Neural progenitor cell (in vitro differentiated cells): ENCODE measurements at regions not wholly inside any gene's neighbourhood (a gene's known extent, or its start where the extent isn't known, plus 50 kb on each side); places are given as distances from the start of the nearest gene placed in this dataset.

Experiments used
- DNase-seq: peaks from one replicate; pipeline ENCODE4 v3.0.0-alpha.2; 2016; ENCODE audit warnings: low spot score
- H2AFZ ChIP-seq: fragments of 200-600 bp; sonication (generic); replicated peaks from 2 replicates; pipeline ENCODE4 v1.6.1; 2016; ENCODE audit warnings: antibody characterized with exemption
- H3F3A ChIP-seq: fragments of 200-600 bp; sonication (generic); 2 replicates; pipeline ENCODE4 v1.6.1; 2016; ENCODE audit warnings: antibody characterized with exemption, low read depth
- H3K27ac ChIP-seq: fragments of 200-600 bp; sonication (generic); 2 replicates; pipeline ENCODE4 v1.5.1; 2016; ENCODE audit warnings: mild to moderate bottlenecking
- H3K27me3 ChIP-seq: fragments of 200-600 bp; sonication (generic); 2 replicates; pipeline ENCODE4 v1.6.1; 2016; ENCODE audit warnings: mild to moderate bottlenecking, moderate library complexity
- H3K36me3 ChIP-seq: fragments of 200-600 bp; sonication (generic); 2 replicates; pipeline ENCODE4 v1.5.1; 2016
- H3K4me1 ChIP-seq: fragments of 200-600 bp; sonication (generic); 2 replicates; pipeline ENCODE4 v1.6.1; 2016; ENCODE audit warnings: mixed run types
- H3K4me2 ChIP-seq: fragments of 200-600 bp; sonication (generic); 2 replicates; pipeline ENCODE4 v1.6.1; 2016
- H3K4me3 ChIP-seq: fragments of 200-600 bp; sonication (generic); 2 replicates; pipeline ENCODE4 v1.5.1; 2016
- H3K79me2 ChIP-seq: fragments of 200-600 bp; sonication (generic); 2 replicates; pipeline ENCODE4 v1.6.1; 2016; ENCODE audit warnings: low read depth
- H3K9ac ChIP-seq: fragments of 200-600 bp; sonication (generic); 2 replicates; pipeline ENCODE4 v1.6.1; 2016
- H3K9me3 ChIP-seq: fragments of 200-600 bp; sonication (generic); 2 replicates; pipeline ENCODE4 v1.5.1; 2016; ENCODE audit warnings: low read depth
- H4K20me1 ChIP-seq: fragments of 200-600 bp; sonication (generic); 2 replicates; pipeline ENCODE4 v1.6.1; 2016; ENCODE audit warnings: low read depth
- H3K27ac Mint-ChIP-seq: 3 replicates; pipeline ENCODE4 v1.8.0; 2021; ENCODE audit warnings: mixed read lengths
- H3K27me3 Mint-ChIP-seq: 2 replicates; pipeline ENCODE4 v1.8.0; 2022; ENCODE audit warnings: low read depth, mild to moderate bottlenecking, inconsistent platforms, moderate library complexity, mixed read lengths; ENCODE audit not compliant: insufficient read depth
- H3K36me3 Mint-ChIP-seq: 3 replicates; pipeline ENCODE4 v1.8.0; 2021; ENCODE audit warnings: mixed read lengths
- H3K4me1 Mint-ChIP-seq: 3 replicates; pipeline ENCODE4 v1.8.0; 2021; ENCODE audit warnings: mixed read lengths
- H3K4me3 Mint-ChIP-seq: 3 replicates; pipeline ENCODE4 v1.8.0; 2021; ENCODE audit warnings: mild to moderate bottlenecking, moderate library complexity, mixed read lengths
- H3K9me3 Mint-ChIP-seq: 3 replicates; pipeline ENCODE4 v1.8.0; 2020; ENCODE audit warnings: mixed read lengths
- CTCF ChIP-seq: fragments of 200-600 bp; sonication (generic); IDR thresholded peaks from 2 replicates; pipeline ENCODE4 v1.5.1; 2017; ENCODE audit warnings: antibody characterized with exemption, mild to moderate bottlenecking
- EZH2 ChIP-seq: fragments of 200-600 bp; sonication (generic); IDR thresholded peaks from 2 replicates; pipeline ENCODE4 v1.6.1; 2017; ENCODE audit warnings: antibody characterized with exemption, mild to moderate bottlenecking, moderate library complexity
- EZH2phosphoT487 ChIP-seq: fragments of 200-600 bp; sonication (generic); IDR thresholded peaks from 2 replicates; pipeline ENCODE4 v1.6.1; 2017; ENCODE audit warnings: antibody characterized with exemption

- Histone ChIP-seq H3K27ac (no peak overlapping the region), H3K9ac (no peak overlapping the region), H3K4me3 (no peak overlapping the region), H3K36me3 (no peaks in the 10 kb centered on the region), H3K9me3 (no peaks in the 10 kb centered on the region), H3K27me3 (no peaks in the 10 kb centered on the region), H3F3A (no peaks in the 10 kb centered on the region), H2AFZ (no peak overlapping the region), H4K20me1 (no peaks in the 10 kb centered on the region), H3K79me2 (no peaks in the 10 kb centered on the region), H3K4me2 (no peak overlapping the region), H3K4me1 (no peaks in the 10 kb centered on the region)
- H3K9me3 Mint-ChIP-seq, result no peaks in the 10 kb centered on the region
- no peaks in the 10 kb centered on the region for H3K4me1 Mint-ChIP-seq
- TF ChIP-seq EZH2phosphoT487 (no peak), EZH2 (no peak), CTCF (no peak)
- H3K27me3 Mint-ChIP-seq, result no peaks in the 10 kb centered on the region
- DNase-seq, result no peak
- H3K36me3 Mint-ChIP-seq, result no peaks in the 10 kb centered on the region
- no peak overlapping the region for H3K4me3 Mint-ChIP-seq
- H3K27ac Mint-ChIP-seq, result no peak overlapping the region
Measured at GRCh38 chr2:163157411-163157810, 318.8 kb upstream of the KCNH7 start.

GRCh38 chr2:163155925-163156324 lies 317.4 kb upstream of the KCNH7 start:
- Histone ChIP-seq H3K4me3 (no peak overlapping the region), H3K36me3 (no peaks in the 10 kb centered on the region), H3K79me2 (no peaks in the 10 kb centered on the region), H3K9me3 (no peaks in the 10 kb centered on the region), H3K9ac (no peak overlapping the region), H4K20me1 (no peaks in the 10 kb centered on the region), H3K4me2 (no peak overlapping the region), H3F3A (no peaks in the 10 kb centered on the region), H3K4me1 (no peaks in the 10 kb centered on the region), H3K27me3 (no peaks in the 10 kb centered on the region), H2AFZ (no peak overlapping the region), H3K27ac (no peak overlapping the region)
- H3K9me3 Mint-ChIP-seq, result no peaks in the 10 kb centered on the region
- H3K36me3 Mint-ChIP-seq, result no peaks in the 10 kb centered on the region
- TF ChIP-seq CTCF (no peak), EZH2 (no peak), EZH2phosphoT487 (no peak)
- H3K27ac Mint-ChIP-seq, result no peak overlapping the region
- no peak overlapping the region for H3K4me3 Mint-ChIP-seq
- no peaks in the 10 kb centered on the region for H3K4me1 Mint-ChIP-seq
- no peaks in the 10 kb centered on the region for H3K27me3 Mint-ChIP-seq
- no peak for DNase-seq

GRCh38 chr2:163155279-163155883 lies 316.8 kb upstream of the KCNH7 start:
- Mint-ChIP-seq H3K4me3 (no peak overlapping the region), H3K27me3 (no peaks in the 10 kb centered on the region), H3K36me3 (no peaks in the 10 kb centered on the region), H3K9me3 (no peaks in the 10 kb centered on the region), H3K4me1 (no peaks in the 10 kb centered on the region), H3K27ac (no peak overlapping the region)
- Histone ChIP-seq H3F3A (no peaks in the 10 kb centered on the region), H3K9me3 (no peaks in the 10 kb centered on the region), H4K20me1 (no peaks in the 10 kb centered on the region), H3K27ac (no peak overlapping the region), H3K4me3 (no peak overlapping the region), H3K36me3 (no peaks in the 10 kb centered on the region), H3K9ac (no peak overlapping the region), H3K27me3 (no peaks in the 10 kb centered on the region), H3K4me2 (no peak overlapping the region), H2AFZ (no peak overlapping the region), H3K4me1 (no peaks in the 10 kb centered on the region), H3K79me2 (no peaks in the 10 kb centered on the region)
- TF ChIP-seq CTCF, result peak; percentile 79
- TF ChIP-seq EZH2phosphoT487, result no peak
- DNase-seq, result peak; percentile 48
